ENCODE measurements at regions not wholly inside any gene's neighbourhood (a gene's known extent, or its start where the extent isn't known, plus 50 kb on each side); places are given as distances from the start of the nearest gene placed in this dataset.

GRCh38 chr16:6057821-6058220, 960.2 kb upstream of the EEF2KMT start:
- H3K4me3 Mint-ChIP-seq, result no peak overlapping the region
- H3K9me3 Mint-ChIP-seq (ENCODE audit: low read depth), result peaks cover 3% of the 10 kb centered on the region
- H3K4me1 Mint-ChIP-seq (ENCODE audit: low read depth), result no peaks in the 10 kb centered on the region
- H3K36me3 Mint-ChIP-seq, result no peaks in the 10 kb centered on the region
- H3K27ac Mint-ChIP-seq, result no peak overlapping the region
- no peaks in the 10 kb centered on the region for H3K27me3 Mint-ChIP-seq

- Mint-ChIP-seq H3K4me3 (no peak overlapping the region), H3K27me3 (peaks cover 7% of the 10 kb centered on the region), H3K36me3 (no peaks in the 10 kb centered on the region), H3K27ac (no peak overlapping the region), H3K4me1 (ENCODE audit: low read depth) (no peaks in the 10 kb centered on the region), H3K9me3 (ENCODE audit: low read depth) (peaks cover 7% of the 10 kb centered on the region)
Measured at GRCh38 chr16:6048017-6048416, 950.4 kb upstream of the EEF2KMT start.

DNA sequence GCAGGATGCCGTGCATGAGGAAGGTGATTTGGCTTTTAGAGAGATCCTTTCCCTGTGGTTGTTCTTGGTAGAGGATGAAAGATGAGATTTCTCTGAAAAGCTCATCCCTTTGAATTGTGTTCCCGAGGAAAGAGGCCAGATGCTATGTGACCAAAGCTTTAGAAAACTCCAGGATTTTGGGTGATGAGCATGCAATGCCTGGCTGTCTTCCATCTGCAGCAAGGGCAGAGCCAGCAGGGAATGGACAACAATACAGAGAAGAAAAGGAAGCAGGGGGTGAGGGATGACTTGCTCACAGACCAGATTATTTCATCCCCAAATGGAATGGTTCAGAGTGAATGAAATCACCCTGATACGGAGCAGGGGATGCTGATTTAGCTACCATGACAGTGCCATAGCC, 949.7 kb upstream of the EEF2KMT start:
- H3K36me3 Mint-ChIP-seq, result no peaks in the 10 kb centered on the region
- H3K4me3 Mint-ChIP-seq, result no peak overlapping the region
- no peaks in the 10 kb centered on the region for H3K4me1 Mint-ChIP-seq (ENCODE audit: low read depth)
- no peak overlapping the region for H3K27ac Mint-ChIP-seq
- peaks cover 7% of the 10 kb centered on the region for H3K9me3 Mint-ChIP-seq (ENCODE audit: low read depth)
- H3K27me3 Mint-ChIP-seq, result peaks cover 7% of the 10 kb centered on the region

GRCh38 chr16:6038941-6039645, 941.5 kb upstream of the EEF2KMT start:
- Mint-ChIP-seq H3K27me3 (no peaks in the 10 kb centered on the region), H3K27ac (no peak overlapping the region), H3K4me3 (no peak overlapping the region), H3K9me3 (ENCODE audit: low read depth) (peaks cover 4% of the 10 kb centered on the region), H3K4me1 (ENCODE audit: low read depth) (no peaks in the 10 kb centered on the region), H3K36me3 (no peaks in the 10 kb centered on the region)

DNA sequence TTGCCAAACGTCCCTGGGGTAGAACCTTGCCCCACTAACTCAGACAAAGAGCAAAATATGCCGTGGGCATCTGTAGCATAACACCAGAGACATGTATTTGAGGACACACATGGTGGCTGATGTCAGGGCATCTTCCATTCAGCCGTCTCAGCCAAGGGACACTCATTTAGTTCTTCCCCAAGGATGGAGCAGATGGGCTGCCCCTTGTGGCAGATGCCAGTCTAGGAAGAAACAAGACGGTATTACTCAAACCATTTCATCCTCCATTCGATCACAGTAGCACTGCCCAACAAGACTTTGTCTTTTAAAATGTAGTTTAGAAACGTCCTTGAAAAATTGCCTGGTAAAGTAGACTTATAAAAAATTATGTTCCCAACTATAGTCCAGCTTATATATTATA, 937.6 kb upstream of the EEF2KMT start:
- Mint-ChIP-seq H3K36me3 (no peaks in the 10 kb centered on the region), H3K27me3 (no peaks in the 10 kb centered on the region), H3K4me1 (ENCODE audit: low read depth) (no peaks in the 10 kb centered on the region), H3K4me3 (no peak overlapping the region), H3K27ac (no peak overlapping the region), H3K9me3 (ENCODE audit: low read depth) (no peaks in the 10 kb centered on the region)

DNA sequence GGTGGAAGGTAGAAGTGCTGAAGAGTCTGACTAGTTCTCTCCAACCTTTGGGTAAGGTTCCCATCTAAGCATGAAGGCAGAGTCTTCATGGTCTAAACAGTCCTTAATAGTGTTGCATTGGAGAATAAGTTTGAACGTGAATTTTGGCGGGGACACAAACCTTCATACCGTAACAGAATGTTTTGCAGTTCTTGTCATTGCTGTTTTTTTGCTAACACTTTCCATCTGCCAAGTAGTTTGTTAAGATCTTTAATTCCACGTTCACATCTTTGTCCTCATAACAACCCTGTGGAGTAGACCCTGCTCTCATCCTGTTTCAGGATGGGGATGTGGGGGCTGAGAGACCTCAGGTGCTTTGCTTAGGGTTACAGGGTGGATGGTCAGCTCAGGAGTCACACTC, 936.9 kb upstream of the EEF2KMT start:
- Mint-ChIP-seq H3K27me3 (no peaks in the 10 kb centered on the region), H3K27ac (no peak overlapping the region), H3K4me3 (no peak overlapping the region), H3K4me1 (ENCODE audit: low read depth) (no peaks in the 10 kb centered on the region), H3K36me3 (no peaks in the 10 kb centered on the region), H3K9me3 (ENCODE audit: low read depth) (no peaks in the 10 kb centered on the region)

GRCh38 chr16:6032438-6032837, 934.8 kb upstream of the EEF2KMT start:
- H3K27me3 Mint-ChIP-seq, result peaks cover 2% of the 10 kb centered on the region
- H3K9me3 Mint-ChIP-seq (ENCODE audit: low read depth), result no peaks in the 10 kb centered on the region

GRCh38 chr16:6031567-6031966, 934.0 kb upstream of the EEF2KMT start:
- Mint-ChIP-seq H3K36me3 (no peaks in the 10 kb centered on the region), H3K9me3 (ENCODE audit: low read depth) (peaks cover 3% of the 10 kb centered on the region), H3K4me3 (no peak overlapping the region), H3K27me3 (peaks cover 2% of the 10 kb centered on the region), H3K27ac (no peak overlapping the region), H3K4me1 (ENCODE audit: low read depth) (no peaks in the 10 kb centered on the region)

More at GRCh38 chr16:6032438-6032837, 934.8 kb upstream of the EEF2KMT start:
- Mint-ChIP-seq H3K4me3 (no peak overlapping the region), H3K4me1 (ENCODE audit: low read depth) (no peaks in the 10 kb centered on the region), H3K27ac (no peak overlapping the region), H3K36me3 (no peaks in the 10 kb centered on the region)

DNA sequence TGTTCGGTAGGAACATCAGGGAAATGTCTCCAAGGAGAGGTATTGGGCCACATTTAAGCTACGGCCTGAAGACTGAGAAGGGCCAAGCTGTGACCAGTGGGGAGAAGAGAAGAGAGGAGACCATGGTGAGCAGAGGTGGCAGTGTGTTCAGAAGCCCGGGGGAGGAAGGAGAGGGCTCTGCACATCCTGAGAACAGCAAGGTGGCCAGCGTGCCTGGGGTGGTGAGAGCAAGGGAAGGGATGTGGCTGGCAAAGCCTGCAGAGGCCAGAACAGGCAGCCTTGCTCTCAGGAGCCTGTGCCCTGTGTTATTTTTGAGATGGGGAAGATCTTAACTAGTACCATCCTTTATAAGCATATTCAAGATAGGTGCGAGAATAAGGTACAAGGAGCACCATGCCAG, 933.5 kb upstream of the EEF2KMT start:
- Mint-ChIP-seq H3K27me3 (peaks cover 2% of the 10 kb centered on the region), H3K4me1 (ENCODE audit: low read depth) (no peaks in the 10 kb centered on the region), H3K27ac (no peak overlapping the region), H3K4me3 (no peak overlapping the region), H3K9me3 (ENCODE audit: low read depth) (peaks cover 3% of the 10 kb centered on the region), H3K36me3 (no peaks in the 10 kb centered on the region)

DNA sequence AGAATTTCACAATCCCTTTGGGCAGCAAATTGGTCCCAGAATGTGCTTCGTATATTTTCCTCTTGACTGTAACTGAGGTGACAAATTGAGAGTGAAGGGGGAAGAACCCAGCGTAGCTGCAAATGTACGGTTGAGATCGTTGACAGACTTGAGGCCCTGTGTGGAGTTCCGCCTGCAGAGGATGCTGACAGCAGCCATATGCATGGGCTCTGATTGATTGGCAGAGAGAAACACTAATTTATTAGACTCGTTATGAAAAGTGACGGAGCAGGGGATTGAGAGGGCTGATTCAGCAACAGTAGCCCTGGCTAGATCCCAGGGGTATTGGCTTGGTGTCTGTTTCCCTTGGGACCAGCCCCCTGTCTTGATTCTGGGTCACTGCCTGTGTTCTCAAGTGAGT, 930.1 kb upstream of the EEF2KMT start:
- no peaks in the 10 kb centered on the region for H3K4me1 Mint-ChIP-seq (ENCODE audit: low read depth)
- no peak overlapping the region for H3K27ac Mint-ChIP-seq
- peaks cover 2% of the 10 kb centered on the region for H3K27me3 Mint-ChIP-seq
- H3K9me3 Mint-ChIP-seq (ENCODE audit: low read depth), result peaks cover 3% of the 10 kb centered on the region
- H3K36me3 Mint-ChIP-seq, result no peaks in the 10 kb centered on the region
- no peak overlapping the region for H3K4me3 Mint-ChIP-seq

DNA sequence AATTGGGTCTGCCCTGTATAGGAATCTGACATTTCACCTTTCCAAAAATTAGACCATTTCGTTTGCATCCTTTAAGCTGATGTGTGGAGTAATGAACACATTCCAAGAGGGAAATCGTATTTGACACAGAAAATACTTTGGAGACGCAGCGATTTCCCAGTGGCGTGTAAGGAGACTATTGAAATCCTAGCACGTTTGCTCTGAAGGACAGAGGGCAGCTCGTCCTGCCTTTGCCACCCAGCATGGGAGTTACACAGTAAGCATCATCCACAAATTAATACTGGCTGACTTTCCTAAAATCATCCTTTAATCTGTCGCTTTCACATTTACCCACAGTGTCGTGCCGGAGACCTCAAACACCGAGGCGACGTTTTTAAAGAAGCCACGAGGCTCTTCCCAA, 925.9 kb upstream of the EEF2KMT start:
- Mint-ChIP-seq H3K36me3 (no peaks in the 10 kb centered on the region), H3K27ac (no peak overlapping the region), H3K27me3 (peaks cover 2% of the 10 kb centered on the region), H3K9me3 (ENCODE audit: low read depth) (peaks cover 3% of the 10 kb centered on the region), H3K4me1 (ENCODE audit: low read depth) (no peaks in the 10 kb centered on the region), H3K4me3 (no peak overlapping the region)

DNA sequence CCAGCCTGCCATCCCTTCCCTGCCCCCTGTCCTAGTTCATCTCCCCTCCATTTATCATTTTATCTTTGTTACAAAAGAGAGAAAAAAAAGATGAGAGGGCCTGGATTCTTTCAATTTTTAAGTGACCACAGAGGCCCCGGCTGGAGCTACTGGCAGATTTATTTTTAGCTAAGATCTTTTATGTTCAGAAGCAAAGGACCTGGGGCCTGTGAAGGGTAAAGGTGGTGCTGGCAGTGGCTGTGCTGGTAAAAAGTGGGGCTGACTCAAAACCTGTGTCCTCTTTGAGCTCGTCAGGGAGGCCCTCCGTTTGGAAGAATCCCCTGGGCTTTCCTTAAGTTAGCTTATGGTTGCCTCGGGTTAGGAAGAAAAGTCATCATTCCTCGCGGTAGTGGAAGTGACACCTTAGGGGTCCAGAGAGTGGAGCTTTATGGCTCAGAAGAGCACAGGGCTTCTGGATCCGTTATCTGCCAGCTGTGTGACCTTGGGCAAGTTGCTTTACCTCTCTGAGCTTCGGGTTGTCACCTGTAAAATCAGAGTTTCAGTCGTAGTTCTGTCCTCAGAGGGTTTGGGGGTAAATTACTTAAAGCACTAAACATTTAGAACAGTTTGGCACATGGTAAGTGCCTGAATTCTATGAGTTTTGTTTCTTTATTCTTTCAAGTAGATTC, 923.8 kb upstream of the EEF2KMT start:
- Mint-ChIP-seq H3K4me1 (ENCODE audit: low read depth) (no peaks in the 10 kb centered on the region), H3K27ac (no peak overlapping the region), H3K4me3 (no peak overlapping the region), H3K27me3 (peaks cover 5% of the 10 kb centered on the region), H3K9me3 (ENCODE audit: low read depth) (no peaks in the 10 kb centered on the region), H3K36me3 (no peaks in the 10 kb centered on the region)

- peaks cover 9% of the 10 kb centered on the region for H3K9me3 Mint-ChIP-seq (ENCODE audit: low read depth)
- no peak overlapping the region for H3K27ac Mint-ChIP-seq
- peaks cover 5% of the 10 kb centered on the region for H3K27me3 Mint-ChIP-seq
- no peak overlapping the region for H3K4me3 Mint-ChIP-seq
- no peaks in the 10 kb centered on the region for H3K36me3 Mint-ChIP-seq
- H3K4me1 Mint-ChIP-seq (ENCODE audit: low read depth), result no peaks in the 10 kb centered on the region
Measured at GRCh38 chr16:6020162-6020985, 922.8 kb upstream of the EEF2KMT start.

GRCh38 chr16:6019490-6019991, 921.9 kb upstream of the EEF2KMT start:
- H3K4me1 Mint-ChIP-seq (ENCODE audit: low read depth), result no peaks in the 10 kb centered on the region
- no peak overlapping the region for H3K4me3 Mint-ChIP-seq
- no peak overlapping the region for H3K27ac Mint-ChIP-seq
- H3K27me3 Mint-ChIP-seq, result peaks cover 5% of the 10 kb centered on the region
- no peaks in the 10 kb centered on the region for H3K36me3 Mint-ChIP-seq
- H3K9me3 Mint-ChIP-seq (ENCODE audit: low read depth), result peaks cover 10% of the 10 kb centered on the region

- Mint-ChIP-seq H3K4me3 (no peak overlapping the region), H3K36me3 (no peaks in the 10 kb centered on the region), H3K27ac (no peak overlapping the region), H3K27me3 (peaks cover 5% of the 10 kb centered on the region), H3K9me3 (ENCODE audit: low read depth) (peaks cover 15% of the 10 kb centered on the region), H3K4me1 (ENCODE audit: low read depth) (no peaks in the 10 kb centered on the region)
Measured at GRCh38 chr16:6018848-6019489, 921.4 kb upstream of the EEF2KMT start.
